SK-N-SH (cell line): ENCODE measurements at regions not wholly inside any gene's neighbourhood (a gene's known extent, or its start where the extent isn't known, plus 50 kb on each side); places are given as distances from the start of the nearest gene placed in this dataset.

Experiments
- CTCF ChIA-PET: fragments of 300-600, 350-600 bp; formaldehyde crosslinking; extraction: SDS; loops from one replicate; lab custom pipeline; 2021; lab: Yijun Ruan, JAX
- POLR2A ChIA-PET: fragments of 350-600 bp; sonication (Branson Sonifier 250); formaldehyde crosslinking; extraction: SDS; loops from one replicate; lab custom pipeline; 2020; ENCODE audit warnings: antibody characterized with exemption, inconsistent platforms; lab: Yijun Ruan, JAX
- DNase-seq: peaks from one replicate; pipeline ENCODE4 v3.0.0; 2012
- H2AFZ ChIP-seq: fragments of 200-600 bp; sonication (generic); 2 replicates; pipeline ENCODE4 v1.8.1; 2016; ENCODE audit warnings: antibody characterized with exemption, mild to moderate bottlenecking, low read depth
- H3F3A ChIP-seq: fragments of 200-600 bp; sonication (generic); replicated peaks from 2 replicates; pipeline ENCODE3; 2016; ENCODE audit warnings: antibody characterized with exemption, mild to moderate bottlenecking; ENCODE audit not compliant: insufficient read depth
- H3K27ac ChIP-seq, 2 experiments: fragments of 200-500 bp in 1 of 2; fragments of 200-600 bp in 1 of 2; sonication (Bioruptor generic) in 1 of 2; sonication (generic), shearing (Covaris generic) in 1 of 2; 2 replicates each; pipeline versions ENCODE4 v1.5.1 to v1.6.1; 2014 to 2016; ENCODE audit warnings: low read depth in 2 of 2, inconsistent platforms in 1 of 2, low read length in 1 of 2, mild to moderate bottlenecking in 1 of 2, mixed read lengths in 1 of 2
- H3K27me3 ChIP-seq: fragments of 200-600 bp; sonication (generic), shearing (Covaris generic); 2 replicates; pipeline ENCODE4 v1.6.1; 2016; ENCODE audit warnings: mixed run types; ENCODE audit not compliant: insufficient read depth
- H3K36me3 ChIP-seq, 2 experiments: fragments of 200-500 bp in 1 of 2; fragments of 200-600 bp in 1 of 2; sonication (Bioruptor generic) in 1 of 2; sonication (generic) in 1 of 2; replicated peaks in 1 of 2; 2 replicates each; pipeline versions ENCODE3 to v1.5.1; 2014 to 2016; ENCODE audit warnings: low read length in 1 of 2, mild to moderate bottlenecking in 1 of 2; ENCODE audit not compliant: insufficient read depth in 2 of 2, control insufficient read depth in 1 of 2
- H3K4me1 ChIP-seq, 2 experiments: fragments of 200-500 bp in 1 of 2; fragments of 200-600 bp in 1 of 2; sonication (Bioruptor generic) in 1 of 2; sonication (generic), shearing (Covaris generic) in 1 of 2; 2 replicates each; pipeline versions ENCODE4 v1.5.1 to v1.6.1; 2014 to 2016; ENCODE audit warnings: low read depth in 1 of 2, low read length in 1 of 2, mixed run types in 1 of 2; ENCODE audit not compliant: insufficient read depth in 2 of 2, control insufficient read depth in 1 of 2
- H3K4me2 ChIP-seq: fragments of 200-600 bp; sonication (generic), shearing (Covaris generic); 2 replicates; pipeline ENCODE4 v1.6.1; 2017; ENCODE audit warnings: mixed run types
- H3K4me3 ChIP-seq, 2 experiments: fragments of 200-500 bp in 1 of 2; fragments of 200-600 bp in 1 of 2; sonication (Bioruptor generic) in 1 of 2; sonication (generic), shearing (Covaris generic) in 1 of 2; 2 replicates each; pipeline versions ENCODE4 v1.5.1 to v1.8.1; 2014 to 2016; ENCODE audit warnings: low read depth in 2 of 2, inconsistent platforms in 1 of 2, low read length in 1 of 2, mild to moderate bottlenecking in 1 of 2, mixed read lengths in 1 of 2, moderate library complexity in 1 of 2
- H3K79me2 ChIP-seq: fragments of 200-600 bp; sonication (generic); 2 replicates; pipeline ENCODE4 v1.8.1; 2017; ENCODE audit warnings: mild to moderate bottlenecking; ENCODE audit not compliant: insufficient read depth
- H3K9ac ChIP-seq: fragments of 200-600 bp; sonication (generic); 2 replicates; pipeline ENCODE4 v1.6.1; 2017; ENCODE audit warnings: mixed run types
- H3K9me2 ChIP-seq: fragments of 200-600 bp; sonication (generic); 2 replicates; pipeline ENCODE4 v1.6.1; 2017; ENCODE audit warnings: mixed run types
- H3K9me3 ChIP-seq: fragments of 200-600 bp; sonication (generic); 2 replicates; pipeline ENCODE4 v1.6.1; 2017; ENCODE audit warnings: mixed run types, mild to moderate bottlenecking, moderate library complexity
- H4K20me1 ChIP-seq: fragments of 200-600 bp; sonication (generic); 2 replicates; pipeline ENCODE4 v1.6.1; 2017; ENCODE audit warnings: mild to moderate bottlenecking, mixed run types; ENCODE audit not compliant: insufficient read depth
- CHD2 ChIP-seq: fragments of 150-350 bp; IDR thresholded peaks from 2 replicates; pipeline ENCODE4 v1.6.1; 2018; ENCODE audit warnings: low read length; ENCODE audit not compliant: partially characterized antibody
- CTCF ChIP-seq: fragments of 200-600 bp; sonication (generic); IDR thresholded peaks from 2 replicates; pipeline ENCODE4 v1.6.1; 2017; ENCODE audit warnings: antibody characterized with exemption, mild to moderate bottlenecking, moderate library complexity
- ELF1 ChIP-seq: IDR thresholded peaks from 2 replicates; pipeline ENCODE4 v1.4.0; 2012
- EP300 ChIP-seq, 2 experiments: IDR thresholded peaks; 2 replicates each; pipeline versions ENCODE4 v1.4.0 to v1.6.1; 2012; ENCODE audit warnings: borderline replicate concordance in 1 of 2, low read depth in 1 of 2, low read length in 1 of 2
- EZH2phosphoT487 ChIP-seq: fragments of 200-600 bp; sonication (generic); IDR thresholded peaks from 2 replicates; pipeline ENCODE4 v1.6.1; 2017; ENCODE audit warnings: low read depth, mixed run types, mild to moderate bottlenecking, antibody characterized with exemption, moderate library complexity, borderline replicate concordance
- FOXJ3 ChIP-seq: sonication (generic); formaldehyde crosslinking; IDR thresholded peaks from 2 replicates; pipeline ENCODE4 v1.5.1; 2020; ENCODE audit warnings: mild to moderate bottlenecking, missing genetic modification reagents
- GABPA ChIP-seq: IDR thresholded peaks from 2 replicates; pipeline ENCODE4 v1.4.0; 2012; ENCODE audit warnings: low read depth, mild to moderate bottlenecking
- GATA2 ChIP-seq: sonication (generic); formaldehyde crosslinking; IDR thresholded peaks from 2 replicates; pipeline ENCODE4 v1.5.0; 2020; ENCODE audit warnings: mild to moderate bottlenecking, missing genetic modification reagents
- IRF3 ChIP-seq: fragments of 150-350 bp; IDR thresholded peaks from 2 replicates; pipeline ENCODE4 v1.6.1; 2016; ENCODE audit warnings: mild to moderate bottlenecking, low read depth, low read length
- JUND ChIP-seq: IDR thresholded peaks from 2 replicates; pipeline ENCODE4 v1.4.0; 2012
- MAX ChIP-seq: IDR thresholded peaks from 2 replicates; pipeline ENCODE4 v1.4.0; 2012; ENCODE audit warnings: low read depth
- MXI1 ChIP-seq: IDR thresholded peaks from 2 replicates; pipeline ENCODE4 v1.6.1; 2012; ENCODE audit warnings: mild to moderate bottlenecking, low read depth, low read length, improper control_type of control experiment
- NFIC ChIP-seq: IDR thresholded peaks from 2 replicates; pipeline ENCODE4 v1.4.0; 2012; ENCODE audit warnings: borderline replicate concordance
- PBX3 ChIP-seq: IDR thresholded peaks from 2 replicates; pipeline ENCODE4; 2012
- RAD21 ChIP-seq: IDR thresholded peaks from 2 replicates; pipeline ENCODE4 v1.6.1; 2012; ENCODE audit warnings: mild to moderate bottlenecking, low read length
- RXRA ChIP-seq: IDR thresholded peaks from 2 replicates; pipeline ENCODE4 v1.4.0; 2012; ENCODE audit warnings: low read depth, mild to moderate bottlenecking, borderline replicate concordance
- SIN3A ChIP-seq: IDR thresholded peaks from 2 replicates; pipeline ENCODE4 v1.6.1; 2012; ENCODE audit warnings: low read depth, mild to moderate bottlenecking, low read length, moderate library complexity, borderline replicate concordance
- SMC3 ChIP-seq: IDR thresholded peaks from 2 replicates; pipeline ENCODE4 v1.6.1; 2012; ENCODE audit warnings: low read depth, low read length, improper control_type of control experiment
- USF1 ChIP-seq: IDR thresholded peaks from 2 replicates; pipeline ENCODE4 v1.4.0; 2012; ENCODE audit warnings: low read depth, borderline replicate concordance
- USF2 ChIP-seq: fragments of 150-350 bp; IDR thresholded peaks from 2 replicates; pipeline ENCODE4 v1.6.1; 2017; ENCODE audit warnings: antibody characterized with exemption, low read length, low read depth, borderline replicate concordance
- WGBS: methylation state at CpG from one replicate; pipeline ENCODE4 v1.1.6; 2017; ENCODE audit warnings: low lambda C conversion rate; 5-methylcytosine and 5-hydroxymethylcytosine counted together

GRCh38 chr9:85130764-85131163, 461.2 kb downstream of the NTRK2 start:
- DNase-seq, result no peak
- H3K4me3 ChIP-seq, result no peak overlapping the region
- ChIA-PET POLR2A (no interaction called here), CTCF (no interaction called here)
- no peak overlapping the region for H3K9ac ChIP-seq
- 61% methylated on average over 3 of the region's 3 CpGs for WGBS
- H3K36me3 ChIP-seq, result no peaks in the 10 kb centered on the region
- no peaks in the 10 kb centered on the region for H3K9me2 ChIP-seq
- H2AFZ ChIP-seq, result no peak overlapping the region
- no peaks in the 10 kb centered on the region for H3K79me2 ChIP-seq
- H3K4me1 ChIP-seq, result no peaks in the 10 kb centered on the region
- no peaks in the 10 kb centered on the region for H4K20me1 ChIP-seq
- TF ChIP-seq ELF1, result no peak
- TF ChIP-seq EP300 (IDR thresholded peaks at IDR 0.05; ENCODE audit: borderline replicate concordance in 1 of 2, low read depth in 1 of 2, low read length in 1 of 2), result no peak
- TF ChIP-seq USF1, result no peak
- TF ChIP-seq CHD2, result no peak
- no peak for TF ChIP-seq USF2
- TF ChIP-seq SMC3, result no peak
- no peak for TF ChIP-seq MAX
- no peak for TF ChIP-seq IRF3
- TF ChIP-seq PBX3, result no peak
- no peak for TF ChIP-seq GATA2 (CRISPR knock-in tag)
- no peak for TF ChIP-seq MXI1
- no peak for TF ChIP-seq JUND
- no peak for TF ChIP-seq FOXJ3 (CRISPR knock-in tag)
- no peak for TF ChIP-seq CTCF
- no peak for TF ChIP-seq EZH2phosphoT487
- no peak for TF ChIP-seq GABPA
- no peak for TF ChIP-seq SIN3A
- TF ChIP-seq RAD21, result no peak
- TF ChIP-seq RXRA, result no peak
- TF ChIP-seq NFIC, result no peak
- H3F3A ChIP-seq, result no peaks in the 10 kb centered on the region
- H3K4me2 ChIP-seq, result no peak overlapping the region
- no peaks in the 10 kb centered on the region for H3K27me3 ChIP-seq
- no peak overlapping the region for H3K27ac ChIP-seq
- no peaks in the 10 kb centered on the region for H3K9me3 ChIP-seq
